Fibroblast of pulmonary artery (primary cell): ENCODE measurements at regions not wholly inside any gene's neighbourhood (a gene's known extent, or its start where the extent isn't known, plus 50 kb on each side); places are given as distances from the start of the nearest gene placed in this dataset.

Experiments used
- DNase-seq: peaks from one replicate; pipeline ENCODE4 v3.0.0-alpha.2; 2010; ENCODE audit warnings: low read depth
- H3K4me3 ChIP-seq: replicated peaks from 2 replicates; pipeline ENCODE4 v1.5.1; 2011; ENCODE audit warnings: low read depth, mild to moderate bottlenecking, control low read depth, low read length, moderate library complexity
- CTCF ChIP-seq: IDR thresholded peaks from 2 replicates; pipeline ENCODE4 v1.5.1; 2011; ENCODE audit warnings: mild to moderate bottlenecking, control low read depth, low read length, inconsistent platforms; ENCODE audit errors: missing control alignments

- no peak for DNase-seq
- no peak overlapping the region for H3K4me3 ChIP-seq
- no peak for TF ChIP-seq CTCF
These were observed 298.5 kb upstream of the MSX2 start for GRCh38 chr5:174425964-174426290.

- no peak for TF ChIP-seq CTCF
- DNase-seq, result no peak
These were observed 298.0 kb upstream of the MSX2 start for GRCh38 chr5:174426388-174426787.

GRCh38 chr5:174426851-174427250 is 297.5 kb upstream of the MSX2 start:
- no peak overlapping the region for H3K4me3 ChIP-seq
- TF ChIP-seq CTCF, result no peak
- DNase-seq, result no peak

More at GRCh38 chr5:174426388-174426787, 298.0 kb upstream of the MSX2 start:
- no peak overlapping the region for H3K4me3 ChIP-seq

GRCh38 chr5:174427304-174427703 is 297.1 kb upstream of the MSX2 start:
- no peak overlapping the region for H3K4me3 ChIP-seq
- TF ChIP-seq CTCF, result no peak
- no peak for DNase-seq

- no peak for DNase-seq
- no peak for TF ChIP-seq CTCF
- no peak overlapping the region for H3K4me3 ChIP-seq
These were observed 295.5 kb upstream of the MSX2 start for GRCh38 chr5:174428895-174429294.

- TF ChIP-seq CTCF, result no peak
- no peak overlapping the region for H3K4me3 ChIP-seq
- no peak for DNase-seq
These were observed 293.4 kb upstream of the MSX2 start for GRCh38 chr5:174430940-174431339.

GRCh38 chr5:174431504-174431903 is 292.9 kb upstream of the MSX2 start:
- H3K4me3 ChIP-seq, result no peak overlapping the region
- no peak for TF ChIP-seq CTCF
- no peak for DNase-seq
